ENCODE measurements at regions not wholly inside any gene's neighbourhood (a gene's known extent, or its start where the extent isn't known, plus 50 kb on each side); places are given as distances from the start of the nearest gene placed in this dataset.
"Not testable (repeated sequence)": the region's sequence is repeated elsewhere in the genome, so short reads cannot be mapped to it uniquely, and the experiment has no call there.

DNA sequence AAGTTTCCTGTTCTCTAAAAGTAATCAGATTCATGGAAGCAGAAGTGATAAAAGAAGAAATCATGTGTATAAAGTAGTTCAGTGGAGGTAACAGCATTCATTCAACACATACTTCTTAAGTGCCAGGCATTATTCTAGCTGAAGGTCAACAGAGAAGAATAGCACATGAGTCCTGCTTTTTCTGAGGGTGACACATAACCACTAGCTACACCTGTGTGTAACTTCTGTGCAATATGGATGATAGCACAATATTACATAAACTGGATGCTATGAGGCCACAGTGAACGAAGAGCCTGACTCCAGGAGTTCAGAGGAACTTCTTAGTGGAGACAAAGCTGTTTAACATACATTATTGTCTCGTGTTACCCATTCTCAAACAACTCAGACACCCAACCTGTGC, 114.3 kb upstream of the PCED1B start:
- Mint-ChIP-seq H3K27me3 (peaks cover 2 to 11% of the 10 kb centered on the region in 2 donors), H3K4me3 (no peak overlapping the region), H3K27ac (no peak overlapping the region), H3K9me3 (no peaks in the 10 kb centered on the region), H3K36me3 (no peaks in the 10 kb centered on the region), H3K4me1 (no peaks in the 10 kb centered on the region)
- ChIA-PET CTCF (no interaction called here), POLR2A (no interaction called here)
- DNase-seq (no peak), ATAC-seq (replicated peaks in 1 of 4) (no peak)
- H3K4me1 ChIP-seq (ENCODE audit: control insufficient read depth in 1 of 2, extremely low read depth in 1 of 2, insufficient read depth in 2 of 2, low read length in 2 of 2): no peaks in the 10 kb centered on the region
- H3K27me3 ChIP-seq (replicated peaks in 1 of 2; ENCODE audit: control insufficient read depth in 2 of 2, extremely low read depth in 1 of 2, insufficient read depth in 2 of 2, low read length in 1 of 2): peaks cover 0 to 5% of the 10 kb centered on the region in 2 experiments
- no peaks in the 10 kb centered on the region for H3K36me3 ChIP-seq (ENCODE audit: control insufficient read depth in 2 of 2, extremely low read depth in 1 of 2, insufficient read depth in 1 of 2, low read length in 1 of 2)
- H3K9me3 ChIP-seq: no peaks in the 10 kb centered on the region
- H3K4me3 ChIP-seq (ENCODE audit: control insufficient read depth in 1 of 2, extremely low read depth in 1 of 2, low read length in 1 of 2): no peak overlapping the region
- no CpG with 5 or more reads among the region's 2 CpGs for WGBS (ENCODE audit: insufficient coverage)
- H3K27ac ChIP-seq (ENCODE audit: low read length): no peak overlapping the region

- no peak overlapping the region for H3K4me3 Mint-ChIP-seq
- WGBS (ENCODE audit: insufficient coverage): 70% methylated on average over 3 of the region's 4 CpGs
- H3K36me3 ChIP-seq (ENCODE audit: control insufficient read depth in 2 of 2, extremely low read depth in 1 of 2, insufficient read depth in 1 of 2, low read length in 1 of 2): no peaks in the 10 kb centered on the region
- ChIA-PET CTCF (interaction anchor here in 1 of 2 donors (0.6 kb wide), 1 partner anchor 18 kb away, joined by 3 read pairs; no protein-coding TSS in a partner anchor), POLR2A (no interaction called here)
- H3K27ac ChIP-seq (ENCODE audit: low read length): no peak overlapping the region
- H3K36me3 Mint-ChIP-seq: no peaks in the 10 kb centered on the region
- H3K4me3 ChIP-seq (ENCODE audit: control insufficient read depth in 1 of 2, extremely low read depth in 1 of 2, low read length in 1 of 2): no peak overlapping the region
- H3K9me3 Mint-ChIP-seq: no peaks in the 10 kb centered on the region
- no peaks in the 10 kb centered on the region for H3K9me3 ChIP-seq
- peaks cover 0 to 5% of the 10 kb centered on the region in 2 experiments for H3K27me3 ChIP-seq (replicated peaks in 1 of 2; ENCODE audit: control insufficient read depth in 2 of 2, extremely low read depth in 1 of 2, insufficient read depth in 2 of 2, low read length in 1 of 2)
- peaks cover 3 to 14% of the 10 kb centered on the region in 2 donors for H3K27me3 Mint-ChIP-seq
- H3K4me1 ChIP-seq (ENCODE audit: control insufficient read depth in 1 of 2, extremely low read depth in 1 of 2, insufficient read depth in 2 of 2, low read length in 2 of 2): no peaks in the 10 kb centered on the region
- ATAC-seq (replicated peaks in 1 of 4): no peak
- no peak overlapping the region for H3K27ac Mint-ChIP-seq
- no peaks in the 10 kb centered on the region for H3K4me1 Mint-ChIP-seq
- DNase-seq: no peak
These were observed 113.5 kb upstream of the PCED1B start for GRCh38 chr12:46965880-46966279.

DNA sequence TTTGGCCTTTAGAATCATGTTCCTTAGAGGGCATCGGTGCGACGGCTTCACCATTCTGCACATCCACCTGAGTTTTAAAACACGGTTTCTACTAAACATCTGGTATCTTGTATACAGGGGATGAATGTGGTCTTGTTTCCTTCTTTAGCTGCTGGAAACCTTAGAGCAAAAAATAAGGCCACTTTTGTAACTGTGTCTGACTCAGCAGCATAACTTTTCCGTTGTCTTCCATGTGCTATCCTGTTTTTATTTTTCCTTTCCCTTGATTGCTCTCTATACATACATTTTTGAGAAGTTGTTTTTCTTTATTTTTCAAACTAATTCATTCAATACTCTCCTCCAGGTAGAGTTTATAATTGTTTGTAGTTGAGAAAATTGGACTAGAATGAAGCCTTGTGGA, 108.8 kb upstream of the PCED1B start:
- POLR2A ChIA-PET: no interaction called here
- Mint-ChIP-seq H3K4me3 (no peak overlapping the region), H3K9me3 (peaks cover 0 to 3% (median 0%) of the 10 kb centered on the region in 3 donors), H3K4me1 (no peaks in the 10 kb centered on the region), H3K36me3 (no peaks in the 10 kb centered on the region), H3K27me3 (peaks cover 20 to 42% of the 10 kb centered on the region in 2 donors), H3K27ac (no peak overlapping the region)
- CTCF ChIA-PET: no interaction called here
- Histone ChIP-seq H3K36me3 (ENCODE audit: control insufficient read depth in 2 of 2, extremely low read depth in 1 of 2, insufficient read depth in 1 of 2, low read length in 1 of 2) (no peaks in the 10 kb centered on the region), H3K27me3 (replicated peaks in 1 of 2; ENCODE audit: control insufficient read depth in 2 of 2, extremely low read depth in 1 of 2, insufficient read depth in 2 of 2, low read length in 1 of 2) (no peaks in the 10 kb centered on the region), H3K27ac (ENCODE audit: low read length) (no peak overlapping the region), H3K9me3 (no peaks in the 10 kb centered on the region), H3K4me1 (ENCODE audit: control insufficient read depth in 1 of 2, extremely low read depth in 1 of 2, insufficient read depth in 2 of 2, low read length in 2 of 2) (no peaks in the 10 kb centered on the region), H3K4me3 (ENCODE audit: control insufficient read depth in 1 of 2, extremely low read depth in 1 of 2, low read length in 1 of 2) (no peak overlapping the region)
- DNase-seq: no peak
- ATAC-seq (replicated peaks in 1 of 4): no peak
- no CpG with 5 or more reads among the region's 5 CpGs for WGBS (ENCODE audit: insufficient coverage)

GRCh38 chr12:46973937-46974336, 105.5 kb upstream of the PCED1B start:
- Mint-ChIP-seq H3K27ac (peak overlapping the region in 1 of 2 donors; percentile 36), H3K27me3 (peaks cover 35 to 47% of the 10 kb centered on the region in 2 donors)
- H3K4me1 ChIP-seq (ENCODE audit: control insufficient read depth in 1 of 2, extremely low read depth in 1 of 2, insufficient read depth in 2 of 2, low read length in 2 of 2): not testable (repeated sequence)

GRCh38 chr12:46977871-46978375, 101.5 kb upstream of the PCED1B start:
- no CpG with 5 or more reads among the region's 1 CpG for WGBS (ENCODE audit: insufficient coverage)
- peaks cover 0 to under 1% of the 10 kb centered on the region in 2 experiments for H3K27me3 ChIP-seq (replicated peaks in 1 of 2; ENCODE audit: control insufficient read depth in 2 of 2, extremely low read depth in 1 of 2, insufficient read depth in 2 of 2, low read length in 1 of 2)
- H3K36me3 ChIP-seq (ENCODE audit: control insufficient read depth in 2 of 2, extremely low read depth in 1 of 2, insufficient read depth in 1 of 2, low read length in 1 of 2): no peaks in the 10 kb centered on the region
- no peak overlapping the region for H3K27ac ChIP-seq (ENCODE audit: low read length)
- peaks cover 29 to 46% of the 10 kb centered on the region in 2 donors for H3K27me3 Mint-ChIP-seq
- ChIA-PET POLR2A (no interaction called here), CTCF (interaction anchor here in 1 of 2 donors (0.7 kb wide), 1 partner anchor 1155 kb away, joined by 4 read pairs; no protein-coding TSS in a partner anchor)
- no peak overlapping the region for H3K4me3 Mint-ChIP-seq
- H3K9me3 Mint-ChIP-seq: peaks cover 0 to 3% (median 0%) of the 10 kb centered on the region in 3 donors
- ATAC-seq (replicated peaks in 1 of 4) (no peak), DNase-seq (no peak)
- H3K4me1 Mint-ChIP-seq: no peaks in the 10 kb centered on the region
- H3K4me3 ChIP-seq (ENCODE audit: control insufficient read depth in 1 of 2, extremely low read depth in 1 of 2, low read length in 1 of 2): no peak overlapping the region
- no peak overlapping the region for H3K27ac Mint-ChIP-seq
- no peaks in the 10 kb centered on the region for H3K4me1 ChIP-seq (ENCODE audit: control insufficient read depth in 1 of 2, extremely low read depth in 1 of 2, insufficient read depth in 2 of 2, low read length in 2 of 2)
- no peaks in the 10 kb centered on the region for H3K9me3 ChIP-seq
- no peaks in the 10 kb centered on the region for H3K36me3 Mint-ChIP-seq

More at GRCh38 chr12:46973937-46974336, 105.5 kb upstream of the PCED1B start:
- ATAC-seq (replicated peaks in 1 of 4); H3K36me3 ChIP-seq (ENCODE audit: control insufficient read depth in 2 of 2, extremely low read depth in 1 of 2, insufficient read depth in 1 of 2, low read length in 1 of 2); H3K9me3 Mint-ChIP-seq; POLR2A ChIA-PET; H3K9me3 ChIP-seq; H3K4me3 Mint-ChIP-seq; H3K36me3 Mint-ChIP-seq; H3K4me3 ChIP-seq (ENCODE audit: control insufficient read depth in 1 of 2, extremely low read depth in 1 of 2, low read length in 1 of 2); CTCF ChIA-PET; DNase-seq; H3K27ac ChIP-seq (ENCODE audit: low read length); H3K4me1 Mint-ChIP-seq; H3K27me3 ChIP-seq (replicated peaks in 1 of 2; ENCODE audit: control insufficient read depth in 2 of 2, extremely low read depth in 1 of 2, insufficient read depth in 2 of 2, low read length in 1 of 2): not testable (repeated sequence)
- no CpG with 5 or more reads among the region's 3 CpGs for WGBS (ENCODE audit: insufficient coverage)

- ChIA-PET CTCF (no interaction called here), POLR2A (no interaction called here)
- Mint-ChIP-seq H3K27ac (no peak overlapping the region), H3K27me3 (peaks cover 18 to 32% of the 10 kb centered on the region in 2 donors), H3K36me3 (no peaks in the 10 kb centered on the region), H3K9me3 (no peaks in the 10 kb centered on the region), H3K4me1 (peaks cover 0 to 8% (median 6%) of the 10 kb centered on the region in 3 donors), H3K4me3 (no peak overlapping the region)
- Histone ChIP-seq H3K27me3 (replicated peaks in 1 of 2; ENCODE audit: control insufficient read depth in 2 of 2, extremely low read depth in 1 of 2, insufficient read depth in 2 of 2, low read length in 1 of 2) (peaks cover 0 to 11% of the 10 kb centered on the region in 2 experiments), H3K4me3 (ENCODE audit: control insufficient read depth in 1 of 2, extremely low read depth in 1 of 2, low read length in 1 of 2) (no peak overlapping the region), H3K27ac (ENCODE audit: low read length) (no peak overlapping the region), H3K4me1 (ENCODE audit: control insufficient read depth in 1 of 2, extremely low read depth in 1 of 2, insufficient read depth in 2 of 2, low read length in 2 of 2) (peaks cover 0 to 6% of the 10 kb centered on the region in 2 experiments), H3K36me3 (ENCODE audit: control insufficient read depth in 2 of 2, extremely low read depth in 1 of 2, insufficient read depth in 1 of 2, low read length in 1 of 2) (no peaks in the 10 kb centered on the region), H3K9me3 (no peaks in the 10 kb centered on the region)
- no CpG with 5 or more reads among the region's 3 CpGs for WGBS (ENCODE audit: insufficient coverage)
- ATAC-seq (replicated peaks in 1 of 4) (no peak), DNase-seq (no peak)
These were observed 97.8 kb upstream of the PCED1B start for GRCh38 chr12:46981622-46982021.

Measured in T-cell (primary cell).